Loucy (cell line): ENCODE measurements at regions not wholly inside any gene's neighbourhood (a gene's known extent, or its start where the extent isn't known, plus 50 kb on each side); places are given as distances from the start of the nearest gene placed in this dataset.

ENCODE experiments used
- CTCF ChIP-seq: fragments of 200-600 bp; sonication (generic); conservative IDR thresholded peaks from 2 replicates; pipeline ENCODE4 v1.5.1; 2014; ENCODE audit warnings: mild to moderate bottlenecking, antibody characterized with exemption, low read length
- EZH2phosphoT487 ChIP-seq: fragments of 200-600 bp; IDR thresholded peaks from 2 replicates; pipeline ENCODE4 v1.6.1; 2018; ENCODE audit warnings: antibody characterized with exemption, mild to moderate bottlenecking, moderate library complexity, borderline replicate concordance

- TF ChIP-seq CTCF (no peak), EZH2phosphoT487 (no peak)
Measured at GRCh38 chr5:97434021-97434420, 251.0 kb upstream of the RIOK2 start.
